H9 (cell line): ENCODE measurements at regions not wholly inside any gene's neighbourhood (a gene's known extent, or its start where the extent isn't known, plus 50 kb on each side); places are given as distances from the start of the nearest gene placed in this dataset.

Experiments
- DNase-seq: peaks from one replicate; pipeline ENCODE4 v3.0.0-alpha.2; 2017
- H2AFZ ChIP-seq: one replicate; pipeline ENCODE4 v1.6.1; 2013; ENCODE audit warnings: mild to moderate bottlenecking, low read length, control low read depth, moderate library complexity
- H2AK5ac ChIP-seq: 2 replicates; pipeline ENCODE4 v1.6.1; 2013; ENCODE audit warnings: low read length, control low read depth, mixed read lengths; ENCODE audit not compliant: insufficient read length
- H2BK120ac ChIP-seq: one replicate; pipeline ENCODE4 v1.6.1; 2013; ENCODE audit warnings: low read depth, mild to moderate bottlenecking, low read length, control low read depth, inconsistent platforms; ENCODE audit not compliant: poor library complexity, severe bottlenecking
- H2BK12ac ChIP-seq: 2 replicates; pipeline ENCODE4 v1.6.1; 2013; ENCODE audit warnings: low read length, control low read depth, mixed read lengths, low read depth; ENCODE audit not compliant: insufficient read length
- H2BK15ac ChIP-seq: 2 replicates; pipeline ENCODE4 v1.6.1; 2013; ENCODE audit warnings: low read depth, low read length, control low read depth
- H2BK20ac ChIP-seq: one replicate; pipeline ENCODE4 v1.6.1; 2013; ENCODE audit warnings: low read depth, mild to moderate bottlenecking, low read length, control low read depth, inconsistent platforms; ENCODE audit not compliant: poor library complexity, severe bottlenecking
- H2BK5ac ChIP-seq: 2 replicates; pipeline ENCODE4 v1.6.1; 2013; ENCODE audit warnings: low read length, control low read depth, mixed read lengths; ENCODE audit not compliant: insufficient read length
- H3K14ac ChIP-seq: 2 replicates; pipeline ENCODE4 v1.6.1; 2013; ENCODE audit warnings: low read length, control low read depth; ENCODE audit not compliant: insufficient read depth
- H3K18ac ChIP-seq: 2 replicates; pipeline ENCODE4 v1.6.1; 2013; ENCODE audit warnings: low read depth, mild to moderate bottlenecking, mixed read lengths, low read length, control low read depth; ENCODE audit not compliant: insufficient read length
- H3K23ac ChIP-seq: 2 replicates; pipeline ENCODE4 v1.6.1; 2013; ENCODE audit warnings: low read length, control low read depth, mixed read lengths, low read depth; ENCODE audit not compliant: insufficient read length
- H3K23me2 ChIP-seq: 2 replicates; pipeline ENCODE4 v1.6.1; 2013; ENCODE audit warnings: low read depth, mild to moderate bottlenecking, mixed read lengths, low read length, control low read depth; ENCODE audit not compliant: insufficient read length, poor library complexity, severe bottlenecking
- H3K27ac ChIP-seq: 2 replicates; pipeline ENCODE4 v1.5.1; 2013; ENCODE audit warnings: low read length, control low read depth, mixed read lengths, low read depth; ENCODE audit not compliant: insufficient read length
- H3K27me3 ChIP-seq: 2 replicates; pipeline ENCODE4 v1.6.1; 2013; ENCODE audit warnings: low read length, control low read depth, inconsistent platforms; ENCODE audit not compliant: insufficient read depth
- H3K4ac ChIP-seq: 2 replicates; pipeline ENCODE4 v1.6.1; 2013; ENCODE audit warnings: low read depth, mild to moderate bottlenecking, control low read depth, inconsistent platforms, low read length, moderate library complexity
- H3K4me1 ChIP-seq: 2 replicates; pipeline ENCODE4 v1.6.1; 2013; ENCODE audit warnings: low read length, control low read depth, inconsistent platforms; ENCODE audit not compliant: insufficient read depth
- H3K4me2 ChIP-seq: 2 replicates; pipeline ENCODE4 v1.6.1; 2013; ENCODE audit warnings: low read length, control low read depth, mixed read lengths; ENCODE audit not compliant: insufficient read length, insufficient read depth
- H3K56ac ChIP-seq: 2 replicates; pipeline ENCODE4 v1.6.1; 2013; ENCODE audit warnings: low read depth, mild to moderate bottlenecking, mixed read lengths, low read length, control low read depth; ENCODE audit not compliant: insufficient read length
- H3K79me1 ChIP-seq: 2 replicates; pipeline ENCODE4 v1.6.1; 2013; ENCODE audit warnings: low read depth, mild to moderate bottlenecking, moderate library complexity, low read length, control low read depth, inconsistent platforms; ENCODE audit not compliant: insufficient read depth, poor library complexity, severe bottlenecking
- H3K79me2 ChIP-seq: 2 replicates; pipeline ENCODE4 v1.6.1; 2013; ENCODE audit warnings: low read length, control low read depth, inconsistent platforms; ENCODE audit not compliant: insufficient read depth
- H3K9ac ChIP-seq: 2 replicates; pipeline ENCODE4 v1.6.1; 2013; ENCODE audit warnings: low read length, control low read depth, mixed read lengths; ENCODE audit not compliant: insufficient read length; ENCODE audit errors: extremely low read depth
- H3K9me3 ChIP-seq: one replicate; pipeline ENCODE4 v1.6.1; 2013; ENCODE audit warnings: low read depth, low read length, inconsistent platforms; ENCODE audit not compliant: control insufficient read depth
- H3T11ph ChIP-seq: one replicate; pipeline ENCODE4 v1.6.1; 2013; ENCODE audit warnings: mild to moderate bottlenecking, low read length, control low read depth, inconsistent platforms
- H4K20me1 ChIP-seq: one replicate; pipeline ENCODE4 v1.6.1; 2013; ENCODE audit not compliant: control insufficient read depth, insufficient read length, insufficient read depth
- H4K5ac ChIP-seq: 2 replicates; pipeline ENCODE4 v1.6.1; 2013; ENCODE audit warnings: low read depth, mild to moderate bottlenecking, mixed read lengths, low read length, control low read depth; ENCODE audit not compliant: insufficient read length
- H4K8ac ChIP-seq: replicated peaks from 2 replicates; pipeline ENCODE4 v1.6.1; 2013; ENCODE audit warnings: low read length, control low read depth, mixed read lengths, low read depth; ENCODE audit not compliant: insufficient read length
- H4K91ac ChIP-seq: 2 replicates; pipeline ENCODE4 v1.6.1; 2013; ENCODE audit warnings: low read depth, mild to moderate bottlenecking, moderate library complexity, mixed read lengths, low read length, control low read depth; ENCODE audit not compliant: insufficient read length
- H3K27ac Mint-ChIP-seq, 3 experiments: 2 replicates in 2 of 3; 3 replicates in 1 of 3; pipeline ENCODE4 v1.8.0; 2020 to 2021; ENCODE audit warnings: mixed read lengths in 3 of 3, mild to moderate bottlenecking in 1 of 3, moderate library complexity in 1 of 3
- H3K27me3 Mint-ChIP-seq: 2 replicates; pipeline ENCODE4 v1.8.0; 2021; ENCODE audit warnings: low read depth, mild to moderate bottlenecking, moderate library complexity, mixed read lengths
- H3K36me3 Mint-ChIP-seq, 3 experiments: 2 replicates in 2 of 3; 3 replicates in 1 of 3; pipeline ENCODE4 v1.8.0; 2020 to 2021; ENCODE audit warnings: low read depth in 3 of 3, mixed read lengths in 3 of 3; ENCODE audit not compliant: insufficient read depth in 1 of 3
- H3K4me1 Mint-ChIP-seq, 2 experiments: 2 replicates each; pipeline ENCODE4 v1.8.0; 2020; ENCODE audit warnings: mixed read lengths in 2 of 2
- H3K4me3 Mint-ChIP-seq, 2 experiments: 2 replicates in 1 of 2; 3 replicates in 1 of 2; pipeline ENCODE4 v1.8.0; 2020 to 2021; ENCODE audit warnings: mild to moderate bottlenecking in 2 of 2, mixed read lengths in 2 of 2, moderate library complexity in 1 of 2
- H3K9me3 Mint-ChIP-seq, 2 experiments: 2 replicates in 1 of 2; 3 replicates in 1 of 2; pipeline ENCODE4 v1.8.0; 2020; ENCODE audit warnings: mild to moderate bottlenecking in 2 of 2, mixed read lengths in 2 of 2, moderate library complexity in 1 of 2
- CTCF ChIP-seq: fragments of 200-600 bp; sonication (generic); conservative IDR thresholded peaks from 3 replicates; pipeline ENCODE4 v1.8.0; 2021; ENCODE audit warnings: antibody characterized with exemption, mild to moderate bottlenecking
- WGBS: extraction: QIAGEN DNeasy Blood & Tissue Kit; methylation state at CpG from one replicate; pipeline ENCODE4 v1.1.7; 2013; ENCODE audit warnings: missing lambda C conversion rate, low lambda C conversion rate, mixed read lengths; ENCODE audit not compliant: insufficient read length; ENCODE audit errors: extremely low coverage; 5-methylcytosine and 5-hydroxymethylcytosine counted together

- Histone ChIP-seq H3K4me2 (no peak overlapping the region), H2BK5ac (no peak overlapping the region), H3K9me3 (no peaks in the 10 kb centered on the region), H2BK12ac (no peak overlapping the region), H3K23me2 (no peaks in the 10 kb centered on the region), H2BK20ac (no peak overlapping the region), H3K79me1 (no peaks in the 10 kb centered on the region), H3K27ac (no peak overlapping the region), H4K5ac (no peak overlapping the region), H4K8ac (no peak overlapping the region), H3K56ac (no peak overlapping the region), H3K79me2 (no peaks in the 10 kb centered on the region), H3K14ac (no peak overlapping the region; the same call in 1 of the 2 replicates), H2AK5ac (no peak overlapping the region), H2BK120ac (no peak overlapping the region), H3K23ac (no peak overlapping the region), H3T11ph (no peak overlapping the region), H2AFZ (no peak overlapping the region), H3K4ac (no peak overlapping the region), H3K27me3 (no peaks in the 10 kb centered on the region), H3K9ac (no peak overlapping the region), H4K20me1 (no peaks in the 10 kb centered on the region), H4K91ac (no peak overlapping the region), H3K18ac (no peak overlapping the region), H3K4me1 (no peaks in the 10 kb centered on the region; the same call in 1 of the 2 replicates), H2BK15ac (no peak overlapping the region)
- H3K4me3 Mint-ChIP-seq: no peak overlapping the region
- peak overlapping the region in 1 of 3 experiments; percentile 28; a peak in 2 of 7 replicates for H3K27ac Mint-ChIP-seq
- peaks cover 16 to 30% of the 10 kb centered on the region in 2 experiments for H3K4me1 Mint-ChIP-seq
- H3K27me3 Mint-ChIP-seq: peaks cover 14% of the 10 kb centered on the region
- H3K9me3 Mint-ChIP-seq: no peaks in the 10 kb centered on the region
- no peaks in the 10 kb centered on the region for H3K36me3 Mint-ChIP-seq
- no peak for DNase-seq
- WGBS: no CpG with 5 or more reads among the region's 10 CpGs
- TF ChIP-seq CTCF: no peak
These were observed 70.8 kb upstream of the ZMIZ1 start for GRCh38 chr10:78997635-78998618.
